ENCODE measurements at regions not wholly inside any gene's neighbourhood (a gene's known extent, or its start where the extent isn't known, plus 50 kb on each side); places are given as distances from the start of the nearest gene placed in this dataset.

- DNase-seq (ENCODE audit: low read depth, low spot score) = no peak
- CTCF ChIA-PET = interaction anchor here (0.7 to 1.9 kb wide), 3 partner anchors 14 to 522 kb away, joined by 3 to 5 read pairs (median 5); no protein-coding TSS in a partner anchor
- no peak overlapping the region for H3K4me3 ChIP-seq (ENCODE audit: low read depth, low read length)
- TF ChIP-seq CTCF (IDR thresholded peaks at IDR 0.05; ENCODE audit: insufficient read depth, low read length, missing control alignments) = no peak
- POLR2A ChIA-PET = no interaction called here
Observed at GRCh38 chr5:40166802-40167201, 512.9 kb upstream of the PTGER4 start.

GRCh38 chr5:40165789-40166728 lies 513.7 kb upstream of the PTGER4 start:
- DNase-seq (ENCODE audit: low read depth, low spot score) = no peak
- no peak overlapping the region for H3K4me3 ChIP-seq (ENCODE audit: low read depth, low read length)
- ChIA-PET POLR2A (no interaction called here), CTCF (interaction anchor here (0.7 to 1.9 kb wide), 4 partner anchors 11 to 523 kb away, joined by 3 to 5 read pairs (median 4); no protein-coding TSS in a partner anchor)
- TF ChIP-seq CTCF (IDR thresholded peaks at IDR 0.05; ENCODE audit: insufficient read depth, low read length, missing control alignments) = no peak

GRCh38 chr5:40165106-40165788 lies 514.5 kb upstream of the PTGER4 start:
- TF ChIP-seq CTCF (IDR thresholded peaks at IDR 0.05; ENCODE audit: insufficient read depth, low read length, missing control alignments) = no peak
- DNase-seq (ENCODE audit: low read depth, low spot score) = no peak
- CTCF ChIA-PET = interaction anchor here (0.9 to 1.9 kb wide), 3 partner anchors 12 to 523 kb away, joined by 3 to 5 read pairs (median 5); no protein-coding TSS in a partner anchor
- POLR2A ChIA-PET = no interaction called here
- H3K4me3 ChIP-seq (ENCODE audit: low read depth, low read length) = no peak overlapping the region

- ChIA-PET POLR2A (no interaction called here), CTCF (no interaction called here)
- TF ChIP-seq CTCF (IDR thresholded peaks at IDR 0.05; ENCODE audit: insufficient read depth, low read length, missing control alignments) = no peak
- DNase-seq (ENCODE audit: low read depth, low spot score) = no peak
- no peak overlapping the region for H3K4me3 ChIP-seq (ENCODE audit: low read depth, low read length)
Observed at GRCh38 chr5:40160435-40160834, 519.3 kb upstream of the PTGER4 start.

GRCh38 chr5:40154194-40154593 lies 525.5 kb upstream of the PTGER4 start:
- DNase-seq (ENCODE audit: low read depth, low spot score) = no peak
- no peak for TF ChIP-seq CTCF (IDR thresholded peaks at IDR 0.05; ENCODE audit: insufficient read depth, low read length, missing control alignments)
- H3K4me3 ChIP-seq (ENCODE audit: low read depth, low read length) = no peak overlapping the region
- CTCF ChIA-PET = no interaction called here
- POLR2A ChIA-PET = no interaction called here

- no peak for DNase-seq (ENCODE audit: low read depth, low spot score)
- ChIA-PET POLR2A (no interaction called here), CTCF (no interaction called here)
- no peak overlapping the region for H3K4me3 ChIP-seq (ENCODE audit: low read depth, low read length)
- TF ChIP-seq CTCF (IDR thresholded peaks at IDR 0.05; ENCODE audit: insufficient read depth, low read length, missing control alignments) = no peak
Observed at GRCh38 chr5:40150896-40151295, 528.8 kb upstream of the PTGER4 start.
